Hippocampal formation (tissue), 2 donors: ENCODE measurements at regions not wholly inside any gene's neighbourhood (a gene's known extent, or its start where the extent isn't known, plus 50 kb on each side); places are given as distances from the start of the nearest gene placed in this dataset.

Experiments used
- DNase-seq, 2 donors: peaks; one replicate each; lab custom pipeline; 2025; lab: John Stamatoyannopoulos, UW

DNA sequence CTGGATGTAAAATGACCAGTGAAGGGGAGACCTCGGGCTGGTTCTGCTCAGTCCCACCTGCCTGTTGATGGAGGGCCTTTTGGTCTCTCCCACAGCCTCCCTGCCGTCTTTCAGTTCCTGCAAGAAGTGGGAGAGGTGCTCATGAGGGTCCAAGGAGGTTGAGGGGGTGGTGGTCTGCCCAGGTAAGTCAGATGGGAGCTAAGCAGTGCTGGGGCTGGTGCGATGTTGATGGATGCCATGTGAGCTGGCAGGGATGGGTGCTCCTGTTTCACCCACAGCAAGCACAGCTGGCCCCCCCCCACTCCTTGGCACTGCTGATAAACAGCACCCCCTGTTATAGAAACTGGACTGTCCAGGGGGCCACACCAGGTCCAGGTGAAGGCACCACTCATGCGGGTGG, 145.6 kb downstream of the NSG2 start:
- no peak for DNase-seq

DNA sequence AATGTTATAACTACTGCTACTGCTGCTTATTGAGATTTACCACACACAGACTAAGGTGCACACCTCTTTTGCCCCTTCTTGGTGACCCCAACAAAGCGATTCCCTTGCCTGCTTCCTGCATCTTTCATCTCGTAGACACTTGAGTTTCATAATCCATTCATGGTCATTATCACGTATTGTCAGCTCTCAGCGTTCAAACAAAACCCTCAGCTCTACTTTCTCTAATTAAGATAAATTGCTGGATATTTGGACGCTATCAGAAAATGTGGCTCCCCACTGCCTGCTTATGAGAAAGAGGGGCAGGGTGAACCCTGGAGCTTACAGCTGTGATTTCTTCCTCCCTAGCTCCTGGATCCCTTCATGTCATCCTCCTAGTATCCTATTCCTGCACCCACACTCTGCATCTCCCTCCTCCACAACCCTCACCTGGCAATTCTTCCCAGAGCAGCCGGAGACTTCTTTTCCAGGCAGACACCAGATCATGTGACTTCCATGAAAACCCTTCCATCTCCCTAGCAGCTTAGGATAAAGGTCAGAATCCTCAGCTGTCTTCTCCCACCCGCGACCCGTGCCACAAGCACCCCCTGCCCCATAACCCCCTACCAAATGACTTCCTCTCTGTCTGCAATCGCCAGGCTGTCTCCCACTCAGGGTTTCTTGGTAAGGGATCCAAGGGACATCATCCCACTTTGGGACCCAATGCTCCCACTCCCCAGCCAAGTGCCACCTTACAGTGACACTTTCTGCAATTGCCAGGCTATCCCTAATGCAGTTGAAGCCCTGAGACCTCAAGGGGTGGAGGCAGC, 146.5 kb downstream of the NSG2 start:
- no peak for DNase-seq

- DNase-seq: no peak
Measured at GRCh38 chr5:174192901-174193300, 147.4 kb downstream of the NSG2 start.

DNA sequence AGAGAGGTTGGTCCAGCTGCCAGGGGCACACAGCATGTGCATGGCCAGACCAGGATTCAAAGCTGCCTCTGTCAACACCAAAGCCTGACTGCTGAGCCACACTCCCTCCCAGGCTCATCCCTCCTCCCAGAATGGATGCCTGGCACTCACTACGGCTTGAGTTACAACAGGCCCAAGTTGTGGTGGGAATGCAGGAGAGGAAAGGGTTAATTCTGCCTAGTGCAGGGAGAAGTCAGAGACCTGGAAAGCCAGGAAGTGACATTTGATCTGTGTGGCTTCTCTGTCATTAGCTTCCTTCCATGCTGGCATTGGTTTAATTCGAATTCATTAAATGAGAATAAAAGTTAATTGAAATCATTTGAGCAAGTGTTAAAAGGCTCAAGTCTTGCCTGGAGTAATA, 150.0 kb downstream of the NSG2 start:
- no peak for DNase-seq

- no peak for DNase-seq
Measured at GRCh38 chr5:174197929-174198328, 152.4 kb downstream of the NSG2 start.

- DNase-seq: no peak
Measured at GRCh38 chr5:174198541-174198940, 153.0 kb downstream of the NSG2 start.

- no peak for DNase-seq
Measured at GRCh38 chr5:174202996-174203395, 157.5 kb downstream of the NSG2 start.

DNA sequence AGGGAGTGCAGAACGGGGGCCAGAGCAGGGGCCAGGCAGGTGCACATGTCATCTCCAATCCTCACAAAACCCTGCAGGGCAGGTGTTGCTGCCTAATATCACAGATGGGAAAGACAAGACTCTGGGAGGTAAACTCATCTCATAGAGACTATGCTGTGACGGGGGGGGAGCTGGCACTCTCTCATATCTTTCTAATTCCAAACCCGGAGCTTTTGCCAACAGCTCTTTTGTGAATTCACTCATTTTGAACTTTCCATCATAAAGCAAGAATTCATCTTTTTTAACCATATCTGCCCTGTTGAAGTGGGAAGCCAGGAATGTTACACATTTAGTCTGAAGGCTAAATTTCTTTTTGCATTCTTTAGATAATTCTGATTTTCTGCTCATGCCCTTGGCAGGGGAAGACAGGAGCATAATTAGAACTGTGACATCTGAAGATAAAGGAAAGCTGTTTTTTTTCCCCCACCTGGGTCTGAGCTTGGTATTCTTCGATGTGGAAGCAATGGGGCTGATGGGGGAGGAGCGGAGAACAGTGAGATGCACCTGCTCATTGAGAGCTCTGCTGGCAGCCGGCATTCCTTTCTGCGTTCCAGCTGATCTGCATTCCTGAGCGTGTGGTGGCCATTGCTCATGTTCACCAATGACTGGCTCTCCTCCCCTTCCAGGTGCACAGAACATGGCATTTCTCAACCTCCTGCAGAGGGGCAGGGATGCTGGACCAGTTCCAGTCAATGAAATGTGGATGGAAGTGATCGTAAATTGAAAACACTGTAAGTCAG, 159.2 kb downstream of the NSG2 start:
- no peak for DNase-seq

DNA sequence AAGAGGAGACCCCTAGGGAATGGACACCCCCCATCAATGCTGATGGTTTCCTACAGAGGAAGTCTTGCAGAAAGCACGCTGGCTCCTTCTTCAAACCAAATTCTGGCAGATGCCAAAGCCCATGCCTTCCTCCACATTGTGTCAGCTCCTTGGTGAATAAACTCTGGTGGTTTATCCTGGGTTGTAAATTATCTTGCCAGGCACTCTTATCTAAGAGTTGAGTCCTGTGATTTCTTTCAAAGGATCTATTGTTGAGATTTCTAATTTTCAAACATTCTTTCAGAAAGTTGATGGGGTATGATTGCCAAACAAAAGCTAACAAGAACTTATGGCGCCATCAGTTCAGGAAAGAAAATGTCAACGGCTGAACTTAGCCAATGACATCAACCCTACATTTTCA, 160.4 kb downstream of the NSG2 start:
- DNase-seq: no peak

- no peak for DNase-seq
Measured at GRCh38 chr5:174210596-174211276, 165.2 kb downstream of the NSG2 start.

- no peak for DNase-seq
Measured at GRCh38 chr5:174211277-174211626, 165.7 kb downstream of the NSG2 start.

DNA sequence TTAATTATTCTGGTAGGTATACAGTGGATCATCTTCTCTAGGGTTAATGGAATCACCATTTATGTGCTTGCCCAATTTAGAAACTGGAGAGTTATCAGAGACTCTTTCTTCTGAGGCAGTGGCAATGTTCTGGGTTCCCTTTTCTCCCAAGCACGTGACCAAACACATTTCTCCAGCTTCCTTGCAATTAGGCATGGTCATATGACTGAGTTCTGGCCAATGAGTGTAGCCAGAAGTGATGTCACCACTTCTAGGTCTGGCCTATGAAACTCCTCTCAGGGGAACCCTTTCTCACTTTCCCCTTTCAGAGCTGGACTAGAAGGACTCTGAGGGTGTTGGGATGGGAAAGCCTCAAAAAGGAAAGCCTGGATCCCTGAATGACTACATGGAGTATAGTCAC, 172.0 kb downstream of the NSG2 start:
- no peak for DNase-seq

- no peak for DNase-seq
Measured at GRCh38 chr5:174218162-174218561, 172.7 kb downstream of the NSG2 start.

GRCh38 chr5:174220417-174220816, 174.9 kb downstream of the NSG2 start:
- DNase-seq: no peak

DNA sequence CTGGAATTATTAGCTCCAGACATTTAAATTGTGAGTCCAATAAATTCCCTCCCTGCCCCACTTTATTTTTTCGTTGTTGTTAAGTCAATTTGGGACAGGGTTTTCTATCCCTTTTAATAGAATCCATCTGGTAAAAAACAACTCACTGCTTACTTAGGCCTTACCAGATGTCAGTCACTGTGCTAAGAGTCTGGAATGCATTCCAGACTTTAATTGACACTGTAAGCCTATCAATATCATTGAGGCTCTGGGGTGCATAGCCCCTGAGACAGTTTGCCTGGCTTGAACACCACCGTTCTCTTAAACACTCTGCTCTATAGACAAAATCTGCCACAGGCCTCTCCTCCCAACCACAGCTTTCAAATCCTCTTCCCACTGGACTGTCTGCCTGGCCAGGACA, 175.9 kb downstream of the NSG2 start:
- DNase-seq: no peak

- no peak for DNase-seq
Measured at GRCh38 chr5:174221946-174222345, 176.4 kb downstream of the NSG2 start.

GRCh38 chr5:174222891-174223290, 177.4 kb downstream of the NSG2 start:
- DNase-seq: no peak

- DNase-seq: no peak
Measured at GRCh38 chr5:174223355-174223754, 177.8 kb downstream of the NSG2 start.

GRCh38 chr5:174229068-174229467, 183.6 kb downstream of the NSG2 start:
- no peak for DNase-seq

DNA sequence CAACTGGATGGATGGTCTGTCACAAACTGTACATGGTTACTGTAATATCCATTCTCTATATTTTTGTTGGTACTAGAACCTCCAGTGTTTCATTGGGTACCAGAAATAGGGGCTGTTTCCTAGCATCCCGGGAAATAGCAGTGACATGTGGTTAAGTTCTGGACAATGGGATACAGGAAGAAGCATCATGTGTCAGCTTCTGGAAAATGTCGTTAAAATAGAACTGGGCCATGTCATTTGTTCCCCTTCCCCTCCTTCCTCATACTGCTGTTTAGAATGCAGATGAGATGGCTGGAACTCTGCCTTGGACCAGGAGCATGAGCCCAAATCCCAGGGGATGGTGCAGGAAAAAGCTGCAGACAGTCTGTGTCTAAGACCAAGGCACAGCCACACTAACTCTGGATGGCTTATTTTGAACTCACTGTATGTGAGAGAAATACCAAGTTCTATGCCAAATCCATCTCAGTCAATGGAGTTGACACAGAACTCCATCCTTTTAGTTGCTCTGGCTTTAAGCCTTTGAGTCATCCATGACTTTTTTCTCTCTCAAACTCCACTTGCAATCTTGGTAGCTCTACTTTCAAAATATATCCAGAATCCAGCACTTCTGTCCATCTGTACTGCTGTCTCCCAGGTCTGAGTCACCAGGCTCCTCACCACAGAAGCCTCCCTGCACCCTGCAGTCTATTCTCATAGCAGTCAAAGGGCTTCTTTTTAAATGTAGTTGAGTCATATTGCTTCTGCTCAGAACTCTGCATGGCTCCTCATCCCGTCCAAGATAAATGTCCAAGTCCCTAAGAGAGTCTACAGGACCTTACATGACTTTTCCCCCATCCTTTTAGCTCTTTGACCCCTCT, 184.2 kb downstream of the NSG2 start:
- DNase-seq: no peak

GRCh38 chr5:174231956-174232487, 186.5 kb downstream of the NSG2 start:
- no peak for DNase-seq

- DNase-seq: no peak
Measured at GRCh38 chr5:174234388-174234787, 188.9 kb downstream of the NSG2 start.
